GM04503 (cell line): ENCODE measurements at regions not wholly inside any gene's neighbourhood (a gene's known extent, or its start where the extent isn't known, plus 50 kb on each side); places are given as distances from the start of the nearest gene placed in this dataset.

ENCODE experiments used
- DNase-seq: peaks from one replicate; pipeline ENCODE4 v3.0.0-alpha.2; 2012; ENCODE audit warnings: low read depth

GRCh38 chr11:122523846-122524805, 131.4 kb upstream of the UBASH3B start:
- peak; percentile 53 for DNase-seq

- no peak for DNase-seq
Observed at GRCh38 chr11:122521626-122522025, 133.9 kb upstream of the UBASH3B start.

- no peak for DNase-seq
Observed at GRCh38 chr11:122517403-122518379, 137.8 kb upstream of the UBASH3B start.

- no peak for DNase-seq
Observed at GRCh38 chr11:122516686-122517085, 138.8 kb upstream of the UBASH3B start.

- no peak for DNase-seq
Observed at GRCh38 chr11:122513997-122514396, 141.5 kb upstream of the UBASH3B start.

GRCh38 chr11:122513328-122513727, 142.2 kb upstream of the UBASH3B start:
- no peak for DNase-seq

GRCh38 chr11:122512688-122513087, 142.8 kb upstream of the UBASH3B start:
- DNase-seq, result no peak

- DNase-seq, result no peak
Observed at GRCh38 chr11:122509899-122510298, 145.6 kb upstream of the UBASH3B start.

- DNase-seq, result no peak
Observed at GRCh38 chr11:122509091-122509490, 146.4 kb upstream of the UBASH3B start.

- DNase-seq, result peak; percentile 96
Observed at GRCh38 chr11:122505304-122506006, 150.1 kb upstream of the UBASH3B start.

GRCh38 chr11:122494221-122494620, 161.3 kb upstream of the UBASH3B start:
- DNase-seq, result no peak

- DNase-seq, result no peak
Observed at GRCh38 chr11:122491509-122491908, 164.0 kb upstream of the UBASH3B start.

- DNase-seq, result no peak
Observed at GRCh38 chr11:122488892-122489706, 166.4 kb upstream of the UBASH3B start.

- no peak for DNase-seq
Observed at GRCh38 chr11:122487669-122488068, 167.9 kb upstream of the UBASH3B start.

GRCh38 chr11:122486793-122487495, 168.6 kb upstream of the UBASH3B start:
- no peak for DNase-seq

- no peak for DNase-seq
Observed at GRCh38 chr11:122478986-122479385, 176.5 kb upstream of the UBASH3B start.

- DNase-seq, result no peak
Observed at GRCh38 chr11:122468965-122469364, 186.6 kb upstream of the UBASH3B start.

GRCh38 chr11:122463530-122463929, 192.0 kb upstream of the UBASH3B start:
- no peak for DNase-seq

GRCh38 chr11:122459064-122459463, 196.5 kb upstream of the UBASH3B start:
- no peak for DNase-seq

GRCh38 chr11:122453586-122453985, 201.9 kb upstream of the UBASH3B start:
- DNase-seq, result no peak
